WTC11 (cell line): ENCODE measurements at regions not wholly inside any gene's neighbourhood (a gene's known extent, or its start where the extent isn't known, plus 50 kb on each side); places are given as distances from the start of the nearest gene placed in this dataset.

Source experiments
- GRHL2 ChIP-seq: fragments of 250-450 bp; sonication (Bioruptor Pico); IDR thresholded peaks from 2 replicates; pipeline ENCODE4 v1.8.0; 2022; ENCODE audit warnings: mild to moderate bottlenecking, moderate library complexity; ENCODE audit not compliant: insufficient replicate concordance, severe bottlenecking
- NR3C1 ChIP-seq: sonication (generic); formaldehyde crosslinking; conservative IDR thresholded peaks from 2 replicates; pipeline ENCODE4 v1.8.1; 2023; ENCODE audit warnings: low read depth, mild to moderate bottlenecking, missing genetic modification reagents
- TF ChIP-seq, protein P1 (sequence below): fragments of 200-600 bp; IDR thresholded peaks from 2 replicates; pipeline ENCODE4 v1.8.0; 2022; ENCODE audit warnings: antibody characterized with exemption
- TF ChIP-seq, protein P2 (sequence below): sonication (generic); formaldehyde crosslinking; IDR thresholded peaks from 2 replicates; pipeline ENCODE4 v1.8.1; 2023; ENCODE audit warnings: mild to moderate bottlenecking, missing genetic modification reagents
- TF ChIP-seq, protein P3 (sequence below): sonication (generic); formaldehyde crosslinking; IDR thresholded peaks from 2 replicates; pipeline ENCODE4 v1.8.1; 2023; ENCODE audit warnings: mild to moderate bottlenecking, missing genetic modification reagents
- TF ChIP-seq, protein P4 (sequence below): sonication (generic); formaldehyde crosslinking; IDR thresholded peaks from 2 replicates; pipeline ENCODE4 v1.8.0; 2022; ENCODE audit warnings: mild to moderate bottlenecking, missing genetic modification reagents
- TF ChIP-seq, protein P5 (sequence below): sonication (generic); formaldehyde crosslinking; IDR thresholded peaks from 2 replicates; pipeline ENCODE4 v1.8.0; 2022; ENCODE audit warnings: mild to moderate bottlenecking, missing genetic modification reagents

DNA sequence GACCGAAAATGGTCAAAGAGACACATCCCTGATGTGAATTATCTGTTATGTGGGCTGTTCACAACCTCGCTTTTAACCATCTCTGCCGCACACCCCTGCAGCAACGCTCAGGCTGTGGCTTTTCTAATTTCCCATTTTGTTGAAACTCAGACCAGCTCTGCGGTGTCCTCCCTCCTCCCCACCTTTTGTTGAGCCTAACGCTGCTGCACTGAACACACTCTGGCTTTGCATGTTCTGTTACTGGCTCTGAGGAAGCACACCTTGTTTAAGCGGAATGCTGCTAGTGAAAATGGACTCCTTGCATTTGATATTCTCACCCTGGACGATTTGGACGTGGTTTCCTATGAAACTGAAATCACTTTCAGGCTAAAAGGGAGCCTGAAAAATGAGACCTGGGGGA, 198.5 kb upstream of the MTNR1B start:
- TF ChIP-seq, protein P1, sequence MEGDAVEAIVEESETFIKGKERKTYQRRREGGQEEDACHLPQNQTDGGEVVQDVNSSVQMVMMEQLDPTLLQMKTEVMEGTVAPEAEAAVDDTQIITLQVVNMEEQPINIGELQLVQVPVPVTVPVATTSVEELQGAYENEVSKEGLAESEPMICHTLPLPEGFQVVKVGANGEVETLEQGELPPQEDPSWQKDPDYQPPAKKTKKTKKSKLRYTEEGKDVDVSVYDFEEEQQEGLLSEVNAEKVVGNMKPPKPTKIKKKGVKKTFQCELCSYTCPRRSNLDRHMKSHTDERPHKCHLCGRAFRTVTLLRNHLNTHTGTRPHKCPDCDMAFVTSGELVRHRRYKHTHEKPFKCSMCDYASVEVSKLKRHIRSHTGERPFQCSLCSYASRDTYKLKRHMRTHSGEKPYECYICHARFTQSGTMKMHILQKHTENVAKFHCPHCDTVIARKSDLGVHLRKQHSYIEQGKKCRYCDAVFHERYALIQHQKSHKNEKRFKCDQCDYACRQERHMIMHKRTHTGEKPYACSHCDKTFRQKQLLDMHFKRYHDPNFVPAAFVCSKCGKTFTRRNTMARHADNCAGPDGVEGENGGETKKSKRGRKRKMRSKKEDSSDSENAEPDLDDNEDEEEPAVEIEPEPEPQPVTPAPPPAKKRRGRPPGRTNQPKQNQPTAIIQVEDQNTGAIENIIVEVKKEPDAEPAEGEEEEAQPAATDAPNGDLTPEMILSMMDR = no peak
- TF ChIP-seq NR3C1 (no peak), GRHL2 (CRISPR knock-in tag) (no peak)
- TF ChIP-seq, protein P2, sequence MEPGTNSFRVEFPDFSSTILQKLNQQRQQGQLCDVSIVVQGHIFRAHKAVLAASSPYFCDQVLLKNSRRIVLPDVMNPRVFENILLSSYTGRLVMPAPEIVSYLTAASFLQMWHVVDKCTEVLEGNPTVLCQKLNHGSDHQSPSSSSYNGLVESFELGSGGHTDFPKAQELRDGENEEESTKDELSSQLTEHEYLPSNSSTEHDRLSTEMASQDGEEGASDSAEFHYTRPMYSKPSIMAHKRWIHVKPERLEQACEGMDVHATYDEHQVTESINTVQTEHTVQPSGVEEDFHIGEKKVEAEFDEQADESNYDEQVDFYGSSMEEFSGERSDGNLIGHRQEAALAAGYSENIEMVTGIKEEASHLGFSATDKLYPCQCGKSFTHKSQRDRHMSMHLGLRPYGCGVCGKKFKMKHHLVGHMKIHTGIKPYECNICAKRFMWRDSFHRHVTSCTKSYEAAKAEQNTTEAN (CRISPR knock-in tag) = no peak
- TF ChIP-seq, protein P3, sequence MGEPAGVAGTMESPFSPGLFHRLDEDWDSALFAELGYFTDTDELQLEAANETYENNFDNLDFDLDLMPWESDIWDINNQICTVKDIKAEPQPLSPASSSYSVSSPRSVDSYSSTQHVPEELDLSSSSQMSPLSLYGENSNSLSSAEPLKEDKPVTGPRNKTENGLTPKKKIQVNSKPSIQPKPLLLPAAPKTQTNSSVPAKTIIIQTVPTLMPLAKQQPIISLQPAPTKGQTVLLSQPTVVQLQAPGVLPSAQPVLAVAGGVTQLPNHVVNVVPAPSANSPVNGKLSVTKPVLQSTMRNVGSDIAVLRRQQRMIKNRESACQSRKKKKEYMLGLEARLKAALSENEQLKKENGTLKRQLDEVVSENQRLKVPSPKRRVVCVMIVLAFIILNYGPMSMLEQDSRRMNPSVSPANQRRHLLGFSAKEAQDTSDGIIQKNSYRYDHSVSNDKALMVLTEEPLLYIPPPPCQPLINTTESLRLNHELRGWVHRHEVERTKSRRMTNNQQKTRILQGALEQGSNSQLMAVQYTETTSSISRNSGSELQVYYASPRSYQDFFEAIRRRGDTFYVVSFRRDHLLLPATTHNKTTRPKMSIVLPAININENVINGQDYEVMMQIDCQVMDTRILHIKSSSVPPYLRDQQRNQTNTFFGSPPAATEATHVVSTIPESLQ (CRISPR knock-in tag) = no peak
- TF ChIP-seq, protein P4, sequence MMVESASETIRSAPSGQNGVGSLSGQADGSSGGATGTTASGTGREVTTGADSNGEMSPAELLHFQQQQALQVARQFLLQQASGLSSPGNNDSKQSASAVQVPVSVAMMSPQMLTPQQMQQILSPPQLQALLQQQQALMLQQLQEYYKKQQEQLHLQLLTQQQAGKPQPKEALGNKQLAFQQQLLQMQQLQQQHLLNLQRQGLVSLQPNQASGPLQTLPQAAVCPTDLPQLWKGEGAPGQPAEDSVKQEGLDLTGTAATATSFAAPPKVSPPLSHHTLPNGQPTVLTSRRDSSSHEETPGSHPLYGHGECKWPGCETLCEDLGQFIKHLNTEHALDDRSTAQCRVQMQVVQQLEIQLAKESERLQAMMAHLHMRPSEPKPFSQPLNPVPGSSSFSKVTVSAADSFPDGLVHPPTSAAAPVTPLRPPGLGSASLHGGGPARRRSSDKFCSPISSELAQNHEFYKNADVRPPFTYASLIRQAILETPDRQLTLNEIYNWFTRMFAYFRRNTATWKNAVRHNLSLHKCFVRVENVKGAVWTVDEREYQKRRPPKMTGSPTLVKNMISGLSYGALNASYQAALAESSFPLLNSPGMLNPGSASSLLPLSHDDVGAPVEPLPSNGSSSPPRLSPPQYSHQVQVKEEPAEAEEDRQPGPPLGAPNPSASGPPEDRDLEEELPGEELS = no peak
- TF ChIP-seq, protein P5, sequence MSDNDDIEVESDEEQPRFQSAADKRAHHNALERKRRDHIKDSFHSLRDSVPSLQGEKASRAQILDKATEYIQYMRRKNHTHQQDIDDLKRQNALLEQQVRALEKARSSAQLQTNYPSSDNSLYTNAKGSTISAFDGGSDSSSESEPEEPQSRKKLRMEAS = no peak
